OCI-LY3 (cell line): ENCODE measurements at regions not wholly inside any gene's neighbourhood (a gene's known extent, or its start where the extent isn't known, plus 50 kb on each side); places are given as distances from the start of the nearest gene placed in this dataset.
"Not testable (repeated sequence)": the region's sequence is repeated elsewhere in the genome, so short reads cannot be mapped to it uniquely, and the experiment has no call there.

Experiments
- EZH2phosphoT487 ChIP-seq: fragments of 200-600 bp; shearing (Covaris generic); IDR thresholded peaks from 2 replicates; pipeline ENCODE4 v1.6.1; 2018; ENCODE audit warnings: antibody characterized with exemption, mixed run types, low read depth
- TF ChIP-seq, protein P1 (sequence below): fragments of 200-600, 300-600 bp; sonication (generic); IDR thresholded peaks from 2 replicates; pipeline ENCODE4 v1.5.1; 2014; ENCODE audit warnings: antibody characterized with exemption, low read length, low read depth

- TF ChIP-seq, protein P1, sequence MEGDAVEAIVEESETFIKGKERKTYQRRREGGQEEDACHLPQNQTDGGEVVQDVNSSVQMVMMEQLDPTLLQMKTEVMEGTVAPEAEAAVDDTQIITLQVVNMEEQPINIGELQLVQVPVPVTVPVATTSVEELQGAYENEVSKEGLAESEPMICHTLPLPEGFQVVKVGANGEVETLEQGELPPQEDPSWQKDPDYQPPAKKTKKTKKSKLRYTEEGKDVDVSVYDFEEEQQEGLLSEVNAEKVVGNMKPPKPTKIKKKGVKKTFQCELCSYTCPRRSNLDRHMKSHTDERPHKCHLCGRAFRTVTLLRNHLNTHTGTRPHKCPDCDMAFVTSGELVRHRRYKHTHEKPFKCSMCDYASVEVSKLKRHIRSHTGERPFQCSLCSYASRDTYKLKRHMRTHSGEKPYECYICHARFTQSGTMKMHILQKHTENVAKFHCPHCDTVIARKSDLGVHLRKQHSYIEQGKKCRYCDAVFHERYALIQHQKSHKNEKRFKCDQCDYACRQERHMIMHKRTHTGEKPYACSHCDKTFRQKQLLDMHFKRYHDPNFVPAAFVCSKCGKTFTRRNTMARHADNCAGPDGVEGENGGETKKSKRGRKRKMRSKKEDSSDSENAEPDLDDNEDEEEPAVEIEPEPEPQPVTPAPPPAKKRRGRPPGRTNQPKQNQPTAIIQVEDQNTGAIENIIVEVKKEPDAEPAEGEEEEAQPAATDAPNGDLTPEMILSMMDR = peak; percentile 30
- not testable (repeated sequence) for TF ChIP-seq EZH2phosphoT487
These were observed 116.3 kb upstream of the KRTAP5-11 start for GRCh38 chr11:71698961-71699360.
